HepG2 (cell line): ENCODE measurements at regions not wholly inside any gene's neighbourhood (a gene's known extent, or its start where the extent isn't known, plus 50 kb on each side); places are given as distances from the start of the nearest gene placed in this dataset.
A peak's percentile ranks its signal among the peaks of the same experiment; 100 is the strongest.

Experiments used
- BHLHE40 ChIP-seq: IDR thresholded peaks from 2 replicates; pipeline ENCODE4 v1.6.1; 2011; ENCODE audit warnings: low read length, improper control_type of control experiment
- CBX1 ChIP-seq: IDR thresholded peaks from one replicate; pipeline ENCODE4 v1.6.1; 2016; ENCODE audit warnings: antibody characterized with exemption, low read depth
- CEBPG ChIP-seq: IDR thresholded peaks from 2 replicates; pipeline ENCODE4 v1.6.1; 2016
- GATAD2A ChIP-seq: IDR thresholded peaks from 2 replicates; pipeline ENCODE4 v1.6.1; 2016
- ISL2 ChIP-seq: sonication (generic); formaldehyde crosslinking; IDR thresholded peaks from 2 replicates; pipeline ENCODE4 v1.5.0; 2020; ENCODE audit warnings: missing genetic modification reagents
- MAFF ChIP-seq: IDR thresholded peaks from 2 replicates; pipeline ENCODE4 v1.6.1; 2011; ENCODE audit warnings: low read depth, low read length, improper control_type of control experiment
- MNT ChIP-seq: fragments of 450-650 bp; IDR thresholded peaks from 2 replicates; pipeline ENCODE4 v1.6.1; 2016
- NCOR1 ChIP-seq: fragments of 200-600 bp; sonication (generic); IDR thresholded peaks from 2 replicates; pipeline ENCODE4 v1.7.0; 2017; ENCODE audit warnings: antibody characterized with exemption, low read length, borderline replicate concordance
- PATZ1 ChIP-seq: sonication (generic); formaldehyde crosslinking; IDR thresholded peaks from 2 replicates; pipeline ENCODE4 v1.4.0; 2020; ENCODE audit warnings: missing genetic modification reagents
- PHF8 ChIP-seq: sonication (generic); formaldehyde crosslinking; IDR thresholded peaks from 2 replicates; pipeline ENCODE4 v1.5.0; 2020; ENCODE audit warnings: missing genetic modification reagents
- PITX1 ChIP-seq: sonication (generic); formaldehyde crosslinking; IDR thresholded peaks from 2 replicates; pipeline ENCODE4 v1.5.1; 2020; ENCODE audit warnings: mild to moderate bottlenecking, missing genetic modification reagents
- RFXAP ChIP-seq: sonication (generic); formaldehyde crosslinking; IDR thresholded peaks from 2 replicates; pipeline ENCODE4 v1.4.0; 2020; ENCODE audit warnings: missing genetic modification reagents, borderline replicate concordance
- SOX5 ChIP-seq: IDR thresholded peaks from 2 replicates; pipeline ENCODE4 v1.6.1; 2016; ENCODE audit warnings: borderline replicate concordance
- TBP ChIP-seq: sonication (generic); formaldehyde crosslinking; IDR thresholded peaks from 2 replicates; pipeline ENCODE4 v1.5.0; 2020; ENCODE audit warnings: missing genetic modification reagents
- ZBTB2 ChIP-seq: sonication (generic); formaldehyde crosslinking; IDR thresholded peaks from 2 replicates; pipeline ENCODE4 v1.8.0; 2022; ENCODE audit warnings: low read depth, missing genetic modification reagents
- ZNF589 ChIP-seq: sonication (generic); formaldehyde crosslinking; conservative IDR thresholded peaks from 2 replicates; pipeline ENCODE4 v1.8.0; 2022; ENCODE audit warnings: mild to moderate bottlenecking, moderate library complexity, missing genetic modification reagents
- ZNF619 ChIP-seq: sonication (generic); formaldehyde crosslinking; IDR thresholded peaks from 2 replicates; pipeline ENCODE4 v1.4.0; 2020; ENCODE audit warnings: mild to moderate bottlenecking, missing genetic modification reagents
- ZNF782 ChIP-seq: sonication (generic); formaldehyde crosslinking; IDR thresholded peaks from 2 replicates; pipeline ENCODE4 v1.4.0; 2020; ENCODE audit warnings: missing genetic modification reagents, mild to moderate bottlenecking, borderline replicate concordance
- ZNF83 ChIP-seq: sonication (generic); formaldehyde crosslinking; IDR thresholded peaks from 2 replicates; pipeline ENCODE4 v1.4.0; 2020; ENCODE audit warnings: missing genetic modification reagents, mild to moderate bottlenecking, borderline replicate concordance
- ZSCAN9 ChIP-seq: IDR thresholded peaks from 2 replicates; pipeline ENCODE4 v1.6.1; 2016; ENCODE audit warnings: borderline replicate concordance
- TF ChIP-seq, protein P1 (sequence below): sonication (generic); formaldehyde crosslinking; IDR thresholded peaks from 2 replicates; pipeline ENCODE4 v1.5.1; 2020; ENCODE audit warnings: mild to moderate bottlenecking, missing genetic modification reagents

DNA sequence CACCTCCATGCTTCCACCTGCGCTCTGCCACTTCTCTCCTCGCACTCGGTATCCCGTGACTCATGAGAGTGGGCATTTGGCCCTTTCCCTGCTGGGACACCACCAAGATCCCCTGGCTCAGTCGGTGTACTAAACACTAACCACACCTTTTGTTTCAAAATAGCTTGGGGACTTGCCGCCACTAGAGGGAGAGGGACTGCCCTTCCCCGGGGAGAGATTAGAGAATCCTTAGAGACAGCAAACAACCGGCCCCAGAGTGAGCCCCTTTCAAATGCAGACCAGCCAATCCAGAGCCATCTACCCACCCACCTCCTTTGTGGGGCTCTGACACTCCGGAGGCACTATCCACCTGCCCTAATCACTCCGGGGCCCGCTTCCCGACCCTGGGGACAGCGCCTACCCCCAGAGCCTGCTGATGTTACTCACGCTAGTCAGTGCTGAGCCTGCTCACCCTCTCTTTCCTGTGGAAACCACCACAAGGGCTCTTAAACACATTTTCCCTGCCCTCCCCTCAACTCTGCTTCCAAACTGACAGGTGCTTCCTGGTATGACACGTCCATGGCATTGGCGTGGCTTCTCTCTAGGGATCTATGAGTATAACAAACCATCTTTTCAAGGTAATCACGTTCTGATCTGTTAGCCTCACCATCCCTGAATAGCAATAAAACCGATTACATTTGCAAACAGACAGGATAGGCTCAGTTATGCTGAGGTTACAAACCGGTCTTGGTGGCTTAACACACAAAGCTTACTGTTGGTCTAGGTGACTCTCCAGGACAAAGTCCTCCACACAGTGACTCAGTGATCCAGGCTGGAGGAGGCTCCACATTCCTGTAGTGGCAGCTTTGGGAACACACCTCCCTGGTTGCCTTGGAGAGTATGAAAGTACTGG, 180.1 kb upstream of the MVB12B start (continued):
- TF ChIP-seq MNT (no peak), ISL2 (peak; percentile 42; the same call in 1 of the 2 replicates), PHF8 (no peak), TBP (CRISPR knock-in tag) (no peak), CBX1 (peak; percentile 47), BHLHE40 (peak; percentile 12; the same call in 1 of the 2 replicates), ZNF83 (CRISPR knock-in tag) (no peak), SOX5 (peak; percentile 41; the same call in 1 of the 2 replicates), RFXAP (peak; percentile 97), CEBPG (peak; percentile 13), ZSCAN9 (0 out of 2 replicates have a peak, but pooled peaks have one; percentile 16), GATAD2A (CRISPR knock-in tag) (peak; percentile 29; the same call in 1 of the 2 replicates), ZBTB2 (no peak), ZNF782 (CRISPR knock-in tag) (peak; percentile 67; the same call in 1 of the 2 replicates), ZNF589 (CRISPR knock-in tag) (0 out of 2 replicates have a peak, but pooled peaks have one; percentile 50), PITX1 (CRISPR knock-in tag) (peak; percentile 34; the same call in 1 of the 2 replicates), MAFF (peak; percentile 81), ZNF619 (CRISPR knock-in tag) (no peak), NCOR1 (peak; percentile 19; the same call in 1 of the 2 replicates), PATZ1 (0 out of 2 replicates have a peak, but pooled peaks have one; percentile 11)
- TF ChIP-seq, protein P1, sequence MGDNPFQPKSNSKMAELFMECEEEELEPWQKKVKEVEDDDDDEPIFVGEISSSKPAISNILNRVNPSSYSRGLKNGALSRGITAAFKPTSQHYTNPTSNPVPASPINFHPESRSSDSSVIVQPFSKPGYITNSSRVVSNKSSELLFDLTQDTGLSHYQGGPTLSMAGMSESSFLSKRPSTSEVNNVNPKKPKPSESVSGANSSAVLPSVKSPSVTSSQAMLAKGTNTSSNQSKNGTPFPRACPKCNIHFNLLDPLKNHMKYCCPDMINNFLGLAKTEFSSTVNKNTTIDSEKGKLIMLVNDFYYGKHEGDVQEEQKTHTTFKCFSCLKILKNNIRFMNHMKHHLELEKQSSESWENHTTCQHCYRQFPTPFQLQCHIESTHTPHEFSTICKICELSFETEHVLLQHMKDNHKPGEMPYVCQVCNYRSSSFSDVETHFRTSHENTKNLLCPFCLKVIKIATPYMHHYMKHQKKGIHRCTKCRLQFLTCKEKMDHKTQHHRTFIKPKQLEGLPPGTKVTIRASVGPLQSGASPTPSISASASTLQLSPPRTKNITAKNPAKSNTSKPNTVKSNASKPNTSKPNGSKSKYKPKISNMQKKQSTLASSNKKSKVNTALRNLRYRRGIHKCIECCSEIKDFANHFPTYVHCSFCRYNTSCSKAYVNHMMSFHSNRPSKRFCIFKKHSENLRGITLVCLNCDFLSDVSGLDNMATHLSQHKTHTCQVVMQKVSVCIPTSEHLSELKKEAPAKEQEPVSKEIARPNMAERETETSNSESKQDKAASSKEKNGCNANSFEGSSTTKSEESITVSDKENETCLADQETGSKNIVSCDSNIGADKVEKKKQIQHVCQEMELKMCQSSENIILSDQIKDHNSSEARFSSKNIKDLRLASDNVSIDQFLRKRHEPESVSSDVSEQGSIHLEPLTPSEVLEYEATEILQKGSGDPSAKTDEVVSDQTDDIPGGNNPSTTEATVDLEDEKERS (CRISPR knock-in tag), result no peak
